Glomerular visceral epithelial cell (primary cell): ENCODE measurements at regions not wholly inside any gene's neighbourhood (a gene's known extent, or its start where the extent isn't known, plus 50 kb on each side); places are given as distances from the start of the nearest gene placed in this dataset.

Experiments
- DNase-seq: peaks from one replicate; pipeline ENCODE4 v3.0.0-alpha.2; 2016; ENCODE audit errors: extremely low spot score

- no peak for DNase-seq
Measured at GRCh38 chr18:29084120-29084519, 907.2 kb upstream of the CDH2 start.

DNA sequence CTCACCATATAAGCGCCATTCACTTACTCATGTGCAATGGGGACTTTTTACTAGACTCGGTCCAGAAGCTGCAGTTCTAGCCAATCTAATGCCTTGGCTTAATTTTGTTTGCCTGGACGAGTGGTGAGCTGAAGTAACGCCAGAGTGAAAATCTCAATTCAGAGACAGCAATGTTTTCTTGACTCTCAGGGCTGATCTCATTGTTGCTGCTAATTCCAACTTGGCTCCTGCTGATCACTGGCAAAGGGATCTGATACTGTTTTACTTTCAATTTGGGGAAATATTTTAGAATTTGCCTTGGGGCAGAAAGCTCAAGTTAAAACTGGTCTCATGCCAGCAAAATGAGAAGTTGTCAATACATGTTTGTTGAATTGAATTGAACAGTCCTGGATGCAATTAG is 906.6 kb upstream of the CDH2 start:
- DNase-seq: no peak

- DNase-seq: no peak
Measured at GRCh38 chr18:29080946-29081345, 904.0 kb upstream of the CDH2 start.

- no peak for DNase-seq
Measured at GRCh38 chr18:29078273-29078672, 901.3 kb upstream of the CDH2 start.

- DNase-seq: no peak
Measured at GRCh38 chr18:29077344-29077743, 900.4 kb upstream of the CDH2 start.

DNA sequence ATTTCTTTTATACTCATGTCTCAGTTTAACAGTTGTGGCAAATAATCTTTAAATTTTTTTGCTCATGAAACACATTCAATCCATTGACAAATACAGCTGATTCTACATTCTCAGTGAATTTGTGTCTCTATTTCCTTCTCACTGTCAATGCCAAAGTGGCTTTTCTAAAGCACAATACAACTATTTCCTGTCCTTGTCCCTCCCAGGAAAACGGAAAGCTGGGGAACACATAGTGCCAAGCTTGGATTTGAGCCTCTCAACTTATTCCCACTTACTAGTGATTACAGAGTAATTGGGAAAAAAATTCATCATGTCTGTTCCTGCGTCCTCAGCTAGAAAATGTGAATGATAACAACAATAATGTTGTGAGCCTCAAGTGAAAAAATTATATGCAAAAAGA is 899.7 kb upstream of the CDH2 start:
- no peak for DNase-seq

- no peak for DNase-seq
Measured at GRCh38 chr18:29074147-29074546, 897.2 kb upstream of the CDH2 start.

DNA sequence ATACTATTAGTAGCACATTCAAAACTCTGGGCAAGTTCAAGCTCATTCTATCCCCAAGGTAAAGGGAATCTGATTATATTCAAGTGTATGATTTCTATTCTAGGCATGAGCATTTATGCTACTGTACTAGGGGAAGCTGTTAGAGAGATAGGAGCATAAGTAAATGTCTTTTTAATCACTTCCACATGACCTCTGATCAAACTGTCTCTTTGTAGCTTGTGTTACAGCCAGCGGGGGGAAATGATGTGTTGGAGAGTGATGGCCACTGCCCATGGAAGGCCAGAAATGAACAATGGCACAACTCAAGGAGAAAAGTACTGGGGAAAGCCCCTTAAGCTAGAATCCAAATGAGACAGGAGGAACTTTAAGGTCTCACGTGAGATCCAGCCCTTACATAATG is 894.9 kb upstream of the CDH2 start:
- no peak for DNase-seq

- no peak for DNase-seq
Measured at GRCh38 chr18:29063346-29063745, 886.4 kb upstream of the CDH2 start.

DNA sequence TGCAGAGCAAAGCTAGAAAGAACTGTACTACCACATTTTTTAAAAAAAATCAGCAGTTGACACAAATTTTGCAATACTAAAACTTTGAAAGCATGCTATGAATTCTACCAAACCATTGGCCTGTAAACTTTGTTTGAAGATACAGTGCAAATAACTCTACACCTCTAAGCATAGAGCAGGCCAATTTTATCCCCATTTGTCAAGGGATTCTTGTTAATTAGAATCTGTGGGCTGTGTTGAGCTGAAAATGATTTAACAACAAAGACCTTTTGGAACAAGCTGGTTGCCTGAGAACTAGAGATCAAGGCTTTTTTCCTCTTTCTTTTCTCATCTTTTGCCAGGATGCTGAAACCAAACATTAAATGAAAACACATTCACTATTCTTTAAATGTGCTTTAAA is 886.0 kb upstream of the CDH2 start:
- DNase-seq: no peak

DNA sequence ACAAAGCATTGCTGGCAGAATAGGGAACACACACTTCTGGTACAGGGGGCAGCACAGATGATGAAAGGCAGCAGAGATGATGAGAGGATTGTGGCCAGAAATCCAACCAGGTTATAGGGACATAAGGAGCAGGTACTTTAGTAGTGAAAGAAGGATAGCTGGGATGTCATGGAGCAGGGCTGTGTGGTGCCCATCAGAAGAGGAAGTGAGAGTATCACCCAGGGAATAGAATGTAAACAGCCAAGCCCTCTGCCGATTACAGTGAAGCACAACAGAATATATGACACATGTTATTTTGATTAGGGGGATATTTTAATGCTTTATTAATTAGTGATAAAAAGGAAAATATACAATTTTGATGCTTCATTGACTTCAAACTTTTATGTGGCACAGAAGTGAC is 883.4 kb upstream of the CDH2 start:
- DNase-seq: no peak

DNA sequence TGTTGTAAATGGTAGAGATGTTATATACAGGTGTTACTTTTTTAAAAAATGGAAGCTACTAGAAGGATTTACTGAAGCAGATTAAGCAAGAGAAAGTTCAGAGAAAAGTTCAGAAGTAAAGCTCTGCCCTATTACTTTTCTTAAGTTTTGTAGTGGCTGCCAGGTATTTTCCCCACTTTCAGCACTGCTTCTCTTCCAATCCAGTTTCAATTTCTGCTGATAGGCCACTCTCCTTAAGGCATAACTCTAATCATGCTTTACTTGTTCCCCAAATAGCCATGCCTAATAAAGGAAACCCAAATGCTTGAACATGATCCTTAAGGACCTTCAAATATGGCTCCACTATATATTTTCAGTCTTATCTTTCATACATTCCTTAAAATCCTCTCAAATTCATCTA is 880.8 kb upstream of the CDH2 start:
- DNase-seq: no peak

GRCh38 chr18:29056800-29057199 is 879.9 kb upstream of the CDH2 start:
- DNase-seq: no peak

DNA sequence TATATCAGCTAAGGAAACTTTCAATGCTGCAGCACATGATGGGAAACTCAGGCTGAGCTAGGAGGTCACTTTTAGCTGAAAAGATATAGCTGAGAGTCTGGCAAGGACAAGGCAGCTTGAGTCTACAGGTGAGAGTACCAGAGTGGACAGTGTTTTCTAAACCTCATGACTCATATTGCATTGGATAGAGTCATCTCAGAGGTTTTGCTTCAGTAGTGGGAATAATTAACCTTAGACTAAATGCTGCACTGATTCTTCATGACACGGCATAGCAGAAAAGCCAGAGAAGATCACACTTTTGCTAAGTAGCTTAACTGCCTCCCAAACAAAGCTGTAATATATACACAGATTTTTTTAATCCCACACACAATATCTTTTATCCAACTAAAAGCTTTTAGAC is 865.0 kb upstream of the CDH2 start:
- peak; percentile 41 for DNase-seq

- DNase-seq: no peak
Measured at GRCh38 chr18:29034113-29034856, 857.4 kb upstream of the CDH2 start.

GRCh38 chr18:29028560-29028959 is 851.6 kb upstream of the CDH2 start:
- DNase-seq: no peak

DNA sequence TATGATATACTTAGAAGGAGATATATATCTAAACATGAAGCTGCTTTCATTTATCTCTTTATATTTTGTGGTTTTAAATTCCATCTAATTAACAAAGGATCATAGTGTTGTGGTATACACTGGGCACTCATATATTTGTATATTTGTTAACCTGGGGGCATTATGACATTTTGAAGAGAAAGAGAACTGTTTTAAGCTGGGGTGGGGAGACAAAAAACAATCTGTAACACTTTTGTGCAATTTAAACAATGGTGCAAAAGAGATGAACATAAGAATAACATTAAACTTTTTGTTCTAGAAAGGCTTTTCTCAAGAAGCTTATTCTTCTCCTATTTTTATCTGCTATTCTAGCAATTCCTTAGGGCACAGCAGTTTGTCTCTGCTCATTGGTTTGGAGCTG is 842.0 kb upstream of the CDH2 start:
- DNase-seq: no peak

DNA sequence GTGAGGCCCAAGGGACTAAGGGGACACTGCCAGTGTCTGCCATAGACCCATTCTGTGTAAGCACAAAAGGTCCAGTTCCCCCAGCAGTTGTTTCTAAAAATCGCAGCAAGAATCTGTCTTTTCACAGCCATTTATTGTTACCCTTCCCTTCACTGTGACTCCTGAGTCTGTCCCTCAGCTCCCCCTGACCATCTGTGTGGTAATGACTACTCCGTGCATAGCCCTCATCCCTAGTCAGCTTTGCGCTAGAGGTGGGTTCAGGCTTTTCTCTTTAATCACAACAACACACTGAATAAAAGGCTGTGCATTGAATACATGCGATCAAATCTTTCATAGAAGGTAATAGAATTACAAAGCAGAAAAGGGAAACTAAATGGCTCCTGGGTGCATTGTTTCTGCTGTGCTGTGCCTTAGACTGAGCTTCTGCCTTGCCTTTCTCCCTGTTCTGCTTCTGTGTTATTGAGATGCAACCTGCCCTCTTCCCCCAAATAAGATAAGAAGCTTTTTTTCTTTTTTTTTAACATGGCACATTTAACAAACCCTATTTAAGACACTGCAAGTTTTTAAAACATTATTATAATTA is 836.0 kb upstream of the CDH2 start:
- no peak for DNase-seq

DNA sequence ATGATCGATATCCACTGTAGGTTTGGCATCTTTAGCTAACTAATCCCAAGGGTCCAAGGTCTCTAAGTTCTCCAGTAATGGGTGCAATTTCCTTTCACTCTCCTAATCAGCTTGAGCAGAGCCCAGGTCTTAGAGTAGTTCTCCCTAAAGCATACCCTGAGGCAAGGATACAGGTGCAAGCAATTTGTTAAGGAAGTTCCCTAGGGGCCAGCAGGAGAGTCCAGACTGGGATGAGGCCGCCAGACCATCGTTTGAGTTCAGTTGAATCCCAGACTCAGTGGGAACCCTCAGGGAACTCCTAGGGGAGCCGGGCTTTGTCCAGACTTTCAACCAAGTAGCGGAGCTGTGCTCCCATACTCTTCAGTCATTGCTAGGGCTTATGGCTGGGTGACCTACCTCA is 835.4 kb upstream of the CDH2 start:
- DNase-seq: no peak

- DNase-seq: no peak
Measured at GRCh38 chr18:29009250-29009803, 832.4 kb upstream of the CDH2 start.

DNA sequence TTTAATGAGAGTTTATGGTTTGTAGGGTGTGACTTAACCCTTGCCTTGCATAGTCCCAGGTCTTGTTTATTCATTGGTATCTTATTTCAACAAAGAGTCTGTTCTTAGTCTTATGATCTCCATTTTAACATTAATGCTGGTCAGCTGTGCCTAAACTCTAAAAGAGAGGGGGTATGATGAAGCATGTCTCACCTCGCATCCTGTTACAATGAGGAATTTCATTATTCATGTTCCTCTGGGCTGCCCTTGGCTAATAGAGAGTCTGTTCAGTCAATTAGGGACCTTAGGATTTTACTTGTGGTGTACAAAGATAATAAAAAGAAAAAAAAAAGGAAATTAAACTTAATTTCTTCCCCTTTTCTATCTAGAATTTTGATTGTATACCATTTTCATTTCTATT is 831.9 kb upstream of the CDH2 start:
- DNase-seq: no peak

DNA sequence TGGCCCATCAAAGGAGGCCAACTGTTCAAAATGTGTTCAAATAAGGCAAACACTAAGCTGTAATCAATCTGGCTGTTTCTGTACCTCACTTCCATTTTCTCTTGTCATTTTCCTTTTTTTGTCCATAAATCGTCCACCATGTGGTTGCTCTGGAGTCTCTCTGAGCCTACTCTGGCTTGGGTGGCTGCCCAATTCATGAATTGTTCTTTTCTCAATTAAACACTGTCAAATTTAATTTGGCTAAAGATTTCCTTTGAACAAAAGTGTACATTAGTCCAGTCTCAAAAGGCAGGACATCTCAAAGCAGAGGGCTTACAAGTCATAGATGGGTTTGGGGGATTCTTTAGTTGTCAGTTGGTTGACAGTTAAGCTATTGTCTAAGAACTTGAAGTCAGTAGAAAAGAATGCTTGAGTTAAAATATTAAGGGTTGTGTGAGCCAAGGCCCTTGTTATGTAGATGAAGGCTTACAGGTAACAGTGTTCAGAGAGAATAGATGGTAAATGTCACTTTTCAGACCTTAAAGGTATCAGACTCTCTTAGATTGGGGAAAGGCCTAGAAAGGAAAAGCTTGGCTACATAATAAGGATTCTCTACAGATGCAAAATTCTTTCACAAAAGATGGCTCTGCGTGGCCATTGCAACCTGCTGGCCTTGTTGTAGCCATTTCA is 831.2 kb upstream of the CDH2 start:
- no peak for DNase-seq

DNA sequence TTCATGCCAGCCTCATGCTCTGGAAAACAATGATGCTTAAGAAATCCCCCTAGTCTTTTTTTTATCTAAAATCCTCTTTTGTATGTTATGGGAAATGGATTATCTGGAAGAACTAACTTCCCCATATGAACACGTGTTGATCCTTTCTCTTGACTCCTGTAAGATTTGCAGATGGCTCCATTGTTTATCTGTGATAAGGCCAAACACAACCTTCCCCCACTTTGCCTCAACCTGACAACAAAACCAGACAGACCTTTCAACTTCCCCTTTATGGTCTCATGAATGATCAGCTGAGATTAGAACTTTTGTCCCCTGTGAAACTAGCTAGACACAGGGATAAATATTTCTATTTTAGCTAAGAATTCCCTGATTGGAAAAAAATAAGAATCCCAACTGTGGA is 828.0 kb upstream of the CDH2 start:
- DNase-seq: no peak
